Activated CD4-positive, alpha-beta T cell treated with anti-CD3 and anti-CD28 coated beads for 36 hours (primary cell): ENCODE measurements at regions not wholly inside any gene's neighbourhood (a gene's known extent, or its start where the extent isn't known, plus 50 kb on each side); places are given as distances from the start of the nearest gene placed in this dataset.
"Not testable (repeated sequence)": the region's sequence is repeated elsewhere in the genome, so short reads cannot be mapped to it uniquely, and the experiment has no call there.

ENCODE experiments used
- ATAC-seq: fragments of 200-7000 bp; cut with Tn5 transposase; one replicate; pipeline ENCODE4 v1.10.0; 2021; ENCODE audit warnings: mild to moderate bottlenecking, moderate library complexity
- CTCF ChIA-PET: fragments of 350-600 bp; sonication (Branson Sonifier 250); formaldehyde crosslinking; loops from one replicate; lab custom pipeline; 2021; ENCODE audit warnings: antibody characterized with exemption; lab: Charles Lee
- POLR2A ChIA-PET: fragments of 350-600 bp; sonication (Branson Sonifier 250); formaldehyde crosslinking; loops from one replicate; lab custom pipeline; 2021; ENCODE audit warnings: antibody characterized with exemption, inconsistent platforms; lab: Charles Lee
- DNase-seq: peaks from one replicate; pipeline ENCODE4 v3.0.0-alpha.2; 2020
- H3K27ac Mint-ChIP-seq: one replicate; pipeline ENCODE4 v1.8.0; 2021; ENCODE audit warnings: mixed read lengths
- H3K27me3 Mint-ChIP-seq: one replicate; pipeline ENCODE4 v1.8.0; 2021; ENCODE audit warnings: mixed read lengths
- H3K36me3 Mint-ChIP-seq: one replicate; pipeline ENCODE4 v1.8.0; 2021; ENCODE audit warnings: low read depth, mixed read lengths
- H3K4me1 Mint-ChIP-seq: one replicate; pipeline ENCODE4 v1.8.0; 2021; ENCODE audit warnings: mixed read lengths
- H3K4me3 Mint-ChIP-seq: one replicate; pipeline ENCODE4 v1.8.0; 2021; ENCODE audit warnings: mild to moderate bottlenecking, moderate library complexity, mixed read lengths
- H3K9me3 Mint-ChIP-seq: one replicate; pipeline ENCODE4 v1.8.0; 2021; ENCODE audit warnings: low read depth, mixed read lengths
- intact Hi-C, 2 experiments: fragments of 100-400 bp; cut with DNase I in 1 of 2; cut with micrococcal nuclease in 1 of 2; formaldehyde crosslinking; loops; one replicate each; pipeline versions ENCODE4 v1.14.2 to v1.15.1; 2022 to 2024; cut with DNase I, micrococcal nuclease

- H3K27ac Mint-ChIP-seq, result no peak overlapping the region
- H3K4me1 Mint-ChIP-seq, result no peaks in the 10 kb centered on the region
- H3K36me3 Mint-ChIP-seq, result no peaks in the 10 kb centered on the region
- DNase-seq (no peak), ATAC-seq (no peak)
- no peaks in the 10 kb centered on the region for H3K27me3 Mint-ChIP-seq
- no peaks in the 10 kb centered on the region for H3K9me3 Mint-ChIP-seq
- ChIA-PET CTCF (interaction anchor here (0.6 to 2.3 kb wide), 5 partner anchors 9 to 394 kb away, joined by 3 to 9 read pairs (median 3); no protein-coding TSS in a partner anchor), POLR2A (no interaction called here)
- H3K4me3 Mint-ChIP-seq, result no peak overlapping the region
- intact Hi-C loops, result loop anchor here (10.0 kb wide), 2 partner anchors 255 to 1145 kb away; partner anchors contain the start of genes IRS4 (in 1 of the 2) and KCNE5 (in 1 of the 2)
Observed at GRCh38 chrX:109879991-109880390, 122.9 kb upstream of the TMEM164 start.

GRCh38 chrX:109880629-109881028 is 122.3 kb upstream of the TMEM164 start:
- DNase-seq, result no peak
- H3K36me3 Mint-ChIP-seq, result no peaks in the 10 kb centered on the region
- H3K27me3 Mint-ChIP-seq, result no peaks in the 10 kb centered on the region
- peak; percentile 16 for ATAC-seq
- no peak overlapping the region for H3K27ac Mint-ChIP-seq
- H3K9me3 Mint-ChIP-seq, result no peaks in the 10 kb centered on the region
- POLR2A ChIA-PET, result no interaction called here
- CTCF ChIA-PET, result interaction anchor here (1.4 to 2.3 kb wide), 2 partner anchors 8 to 395 kb away, joined by 4 to 9 read pairs; no protein-coding TSS in a partner anchor
- intact Hi-C loops, result loop anchor here (10.0 kb wide), 2 partner anchors 256 to 1146 kb away; partner anchors contain the start of genes IRS4 (in 1 of the 2) and KCNE5 (in 1 of the 2)
- H3K4me3 Mint-ChIP-seq, result no peak overlapping the region
- no peaks in the 10 kb centered on the region for H3K4me1 Mint-ChIP-seq

- POLR2A ChIA-PET, result no interaction called here
- Mint-ChIP-seq H3K27ac (no peak overlapping the region), H3K9me3 (no peaks in the 10 kb centered on the region), H3K4me1 (no peaks in the 10 kb centered on the region), H3K36me3 (no peaks in the 10 kb centered on the region), H3K27me3 (no peaks in the 10 kb centered on the region), H3K4me3 (no peak overlapping the region)
- no peak for ATAC-seq
- CTCF ChIA-PET, result interaction anchor here (0.7 to 2.6 kb wide), 3 partner anchors 173 to 426 kb away, joined by 3 to 12 read pairs (median 11); no protein-coding TSS in a partner anchor
- intact Hi-C loops, result loop anchor here (1.0 to 10.0 kb wide), 4 partner anchors 173 to 1151 kb away; partner anchors contain the start of genes IRS4 (in 1 of the 2) and KCNE5 (in 1 of the 2)
- DNase-seq, result peak; percentile 52
Observed at GRCh38 chrX:109886122-109886761, 116.7 kb upstream of the TMEM164 start.

GRCh38 chrX:109889289-109890006 is 113.5 kb upstream of the TMEM164 start:
- H3K4me3 Mint-ChIP-seq, result no peak overlapping the region
- H3K27me3 Mint-ChIP-seq, result no peaks in the 10 kb centered on the region
- no peaks in the 10 kb centered on the region for H3K9me3 Mint-ChIP-seq
- H3K4me1 Mint-ChIP-seq, result no peaks in the 10 kb centered on the region
- H3K36me3 Mint-ChIP-seq, result no peaks in the 10 kb centered on the region
- POLR2A ChIA-PET, result no interaction called here
- intact Hi-C loops, result loop anchor here (10.0 kb wide), 2 partner anchors 265 to 1155 kb away; partner anchors contain the start of genes IRS4 (in 1 of the 2) and KCNE5 (in 1 of the 2)
- CTCF ChIA-PET, result interaction anchor here (0.6 to 1.9 kb wide), 6 partner anchors 9 to 1971 kb away, joined by 3 to 8 read pairs (median 4); no protein-coding TSS in a partner anchor
- no peak for ATAC-seq
- no peak for DNase-seq
- H3K27ac Mint-ChIP-seq, result no peak overlapping the region

GRCh38 chrX:109890300-109890699 is 112.6 kb upstream of the TMEM164 start:
- H3K36me3 Mint-ChIP-seq, result no peaks in the 10 kb centered on the region
- ChIA-PET POLR2A (no interaction called here), CTCF (interaction anchor here (0.7 to 2.4 kb wide), 22 partner anchors 10 to 1190 kb away, joined by 3 to 23 read pairs (median 3); no protein-coding TSS in a partner anchor)
- H3K4me3 Mint-ChIP-seq, result no peak overlapping the region
- DNase-seq (no peak), ATAC-seq (no peak)
- no peaks in the 10 kb centered on the region for H3K27me3 Mint-ChIP-seq
- no peaks in the 10 kb centered on the region for H3K4me1 Mint-ChIP-seq
- no peaks in the 10 kb centered on the region for H3K9me3 Mint-ChIP-seq
- intact Hi-C loops, result no loop called here
- H3K27ac Mint-ChIP-seq, result no peak overlapping the region

- no peak overlapping the region for H3K4me3 Mint-ChIP-seq
- no peaks in the 10 kb centered on the region for H3K4me1 Mint-ChIP-seq
- DNase-seq (peak; percentile 63), ATAC-seq (peak; percentile 69)
- H3K27ac Mint-ChIP-seq, result no peak overlapping the region
- ChIA-PET CTCF (interaction anchor here (0.6 to 2.4 kb wide), 34 partner anchors 8 to 1191 kb away, joined by 3 to 23 read pairs (median 3); no protein-coding TSS in a partner anchor), POLR2A (no interaction called here)
- no peaks in the 10 kb centered on the region for H3K36me3 Mint-ChIP-seq
- no peaks in the 10 kb centered on the region for H3K27me3 Mint-ChIP-seq
- H3K9me3 Mint-ChIP-seq, result no peaks in the 10 kb centered on the region
- intact Hi-C loops, result loop anchor here in 1 of 2 experiments (1.0 kb wide), 1 partner anchor 405 kb away; no protein-coding TSS in a partner anchor
Observed at GRCh38 chrX:109890910-109891502, 111.9 kb upstream of the TMEM164 start.

GRCh38 chrX:109896024-109896423 is 106.9 kb upstream of the TMEM164 start:
- H3K4me1 Mint-ChIP-seq, DNase-seq: not testable (repeated sequence)

GRCh38 chrX:109902665-109903064 is 100.2 kb upstream of the TMEM164 start:
- Mint-ChIP-seq H3K27me3 (peaks cover 6% of the 10 kb centered on the region), H3K4me3 (no peak overlapping the region), H3K9me3 (no peaks in the 10 kb centered on the region), H3K27ac (no peak overlapping the region), H3K4me1 (no peaks in the 10 kb centered on the region), H3K36me3 (no peaks in the 10 kb centered on the region)
- ChIA-PET CTCF (no interaction called here), POLR2A (no interaction called here)
- intact Hi-C loops, result no loop called here
- DNase-seq (no peak), ATAC-seq (no peak)

More at GRCh38 chrX:109896024-109896423, 106.9 kb upstream of the TMEM164 start:
- intact Hi-C loops, H3K27me3 Mint-ChIP-seq, POLR2A ChIA-PET, H3K27ac Mint-ChIP-seq, H3K9me3 Mint-ChIP-seq, H3K4me3 Mint-ChIP-seq, ATAC-seq, H3K36me3 Mint-ChIP-seq, CTCF ChIA-PET: not testable (repeated sequence)

- Mint-ChIP-seq H3K4me1 (no peaks in the 10 kb centered on the region), H3K27me3 (no peaks in the 10 kb centered on the region), H3K27ac (no peak overlapping the region), H3K9me3 (no peaks in the 10 kb centered on the region), H3K36me3 (no peaks in the 10 kb centered on the region), H3K4me3 (no peak overlapping the region)
- ChIA-PET CTCF (interaction anchor here (1.1 kb wide), 1 partner anchor 236 kb away, joined by 3 read pairs; no protein-coding TSS in a partner anchor), POLR2A (no interaction called here)
- intact Hi-C loops, result loop anchor here in 1 of 2 experiments (10.0 kb wide), 1 partner anchor 494 kb away; no protein-coding TSS in a partner anchor
- DNase-seq (no peak), ATAC-seq (no peak)
Observed at GRCh38 chrX:109911046-109911445, 91.9 kb upstream of the TMEM164 start.

GRCh38 chrX:109912993-109913392 is 89.9 kb upstream of the TMEM164 start:
- POLR2A ChIA-PET, H3K36me3 Mint-ChIP-seq, H3K9me3 Mint-ChIP-seq, H3K4me3 Mint-ChIP-seq, H3K27me3 Mint-ChIP-seq, H3K4me1 Mint-ChIP-seq, DNase-seq, ATAC-seq, CTCF ChIA-PET, H3K27ac Mint-ChIP-seq: not testable (repeated sequence)
- intact Hi-C loops, result loop anchor here in 1 of 2 experiments (10.0 kb wide), 1 partner anchor 492 kb away; no protein-coding TSS in a partner anchor
